ENCODE measurements at regions not wholly inside any gene's neighbourhood (a gene's known extent, or its start where the extent isn't known, plus 50 kb on each side); places are given as distances from the start of the nearest gene placed in this dataset.

- TF ChIP-seq CTCF (IDR thresholded peaks at IDR 0.05) (no peak), POLR2A (IDR thresholded peaks at IDR 0.05) (no peak)
Observed at GRCh38 chr3:17972030-17972429, 229.6 kb upstream of the TBC1D5 start.
